ENCODE measurements at regions not wholly inside any gene's neighbourhood (a gene's known extent, or its start where the extent isn't known, plus 50 kb on each side); places are given as distances from the start of the nearest gene placed in this dataset.
"Not testable (repeated sequence)": the region's sequence is repeated elsewhere in the genome, so short reads cannot be mapped to it uniquely, and the experiment has no call there.

- no peak for DNase-seq (ENCODE audit: low read depth in 2 of 3, low spot score in 2 of 3)
These were observed 368.2 kb upstream of the ROPN1 start for GRCh38 chr3:124360155-124360554.

DNA sequence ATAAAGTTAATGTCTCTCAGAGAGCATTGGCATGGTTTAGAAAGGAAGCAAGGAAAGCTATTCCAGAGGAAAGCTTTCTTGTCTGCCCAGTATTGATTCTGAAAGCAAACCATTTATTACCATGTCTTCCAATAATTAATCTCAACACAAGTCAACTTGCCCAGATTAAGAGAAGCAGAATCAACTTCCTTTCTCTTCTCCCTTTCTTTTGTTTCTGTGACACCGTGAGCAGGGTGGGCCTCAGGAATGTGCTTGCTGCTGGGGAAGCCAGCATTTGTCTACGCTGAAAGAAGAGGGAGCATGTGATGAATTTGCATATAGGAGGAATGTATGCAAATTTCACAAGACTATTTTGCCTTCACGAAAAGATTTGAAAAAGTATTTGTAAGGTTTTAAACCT, 368.6 kb upstream of the ROPN1 start:
- no peak for DNase-seq (ENCODE audit: low read depth in 2 of 3, low spot score in 2 of 3)

DNA sequence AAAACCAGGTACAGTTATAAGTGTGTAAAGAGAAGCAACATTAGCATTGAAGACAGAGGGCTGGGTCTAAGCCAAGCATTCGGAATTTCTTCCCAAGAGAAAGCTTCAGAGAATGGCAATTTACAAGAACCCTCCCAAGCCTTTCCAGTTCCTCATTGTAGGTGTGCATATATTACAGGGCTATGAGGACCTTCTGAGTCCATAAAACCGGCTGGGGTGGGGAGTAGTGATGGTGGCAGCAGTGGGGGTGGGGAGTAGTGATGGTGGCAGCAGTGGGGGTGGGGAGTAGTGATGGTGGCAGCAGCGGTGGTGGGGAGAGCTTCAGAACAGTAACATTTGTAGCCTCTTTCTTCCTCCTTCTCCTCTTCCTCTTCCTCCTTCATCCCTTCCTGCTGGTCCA, 368.7 kb upstream of the UMPS start:
- DNase-seq (ENCODE audit: low read depth in 2 of 3, low spot score in 2 of 3), result no peak

GRCh38 chr3:124362455-124362854, 367.8 kb upstream of the UMPS start:
- DNase-seq (ENCODE audit: low read depth in 2 of 3, low spot score in 2 of 3), result no peak

- DNase-seq (ENCODE audit: low read depth in 2 of 3, low spot score in 2 of 3), result no peak
These were observed 366.8 kb upstream of the UMPS start for GRCh38 chr3:124363476-124363875.

DNA sequence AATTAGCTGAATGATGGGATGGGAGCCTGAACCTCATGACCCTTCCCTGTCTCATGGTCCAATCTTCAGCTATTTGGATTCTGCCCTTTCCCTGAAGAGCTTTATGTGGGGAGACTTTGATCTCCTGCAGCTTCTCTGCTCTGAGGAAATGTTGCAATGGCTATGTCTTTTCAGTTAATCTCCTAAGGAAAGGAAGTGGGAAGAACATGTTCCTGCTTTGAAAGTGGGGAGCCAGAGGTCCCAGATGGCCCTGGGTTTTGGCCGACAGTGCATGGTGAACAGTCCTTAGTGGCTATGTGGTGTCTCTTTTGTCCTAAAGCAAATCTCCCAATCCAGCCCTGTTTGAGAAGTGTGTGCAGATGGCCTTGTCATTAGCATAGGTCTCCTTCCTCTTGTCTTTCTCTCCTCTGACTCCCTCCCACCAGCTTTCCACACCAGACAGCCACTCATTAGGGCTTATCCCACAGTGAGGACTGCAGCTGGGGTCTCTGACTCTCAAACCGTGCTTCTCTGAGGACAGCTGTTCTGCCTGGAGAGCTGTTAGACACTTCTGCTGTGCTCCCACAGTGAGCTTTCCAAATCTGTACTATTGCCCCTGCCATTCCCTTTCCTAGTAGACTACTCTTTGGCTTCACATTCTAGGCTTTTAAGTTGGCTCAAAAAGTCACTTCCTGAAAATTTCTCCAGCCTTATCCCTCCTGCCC, 365.8 kb upstream of the UMPS start:
- no peak for DNase-seq (ENCODE audit: low read depth in 2 of 3, low spot score in 2 of 3)

DNA sequence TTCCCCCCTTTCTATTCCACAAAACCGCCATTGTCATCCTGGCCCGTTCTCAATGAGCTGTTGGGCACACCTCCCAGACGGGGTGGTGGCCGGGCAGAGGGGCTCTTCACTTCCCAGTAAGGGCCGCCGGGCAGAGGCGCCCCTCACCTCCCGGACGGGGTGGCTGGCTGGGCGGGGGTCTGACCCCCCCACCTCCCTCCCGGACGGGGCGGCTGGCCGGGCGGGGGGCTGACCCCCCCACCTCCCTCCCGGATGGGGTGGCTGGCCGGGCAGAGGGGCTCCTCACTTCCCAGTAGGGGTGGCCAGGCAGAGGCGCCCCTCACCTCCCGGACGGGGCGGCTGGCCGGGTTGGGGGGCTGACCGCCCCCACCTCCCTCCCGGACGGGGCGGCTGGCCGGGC, 363.6 kb upstream of the UMPS start:
- DNase-seq (ENCODE audit: low read depth in 2 of 3, low spot score in 2 of 3), result not testable (repeated sequence)

- DNase-seq (ENCODE audit: low read depth in 2 of 3, low spot score in 2 of 3), result no peak
These were observed 357.5 kb upstream of the UMPS start for GRCh38 chr3:124372775-124373174.

DNA sequence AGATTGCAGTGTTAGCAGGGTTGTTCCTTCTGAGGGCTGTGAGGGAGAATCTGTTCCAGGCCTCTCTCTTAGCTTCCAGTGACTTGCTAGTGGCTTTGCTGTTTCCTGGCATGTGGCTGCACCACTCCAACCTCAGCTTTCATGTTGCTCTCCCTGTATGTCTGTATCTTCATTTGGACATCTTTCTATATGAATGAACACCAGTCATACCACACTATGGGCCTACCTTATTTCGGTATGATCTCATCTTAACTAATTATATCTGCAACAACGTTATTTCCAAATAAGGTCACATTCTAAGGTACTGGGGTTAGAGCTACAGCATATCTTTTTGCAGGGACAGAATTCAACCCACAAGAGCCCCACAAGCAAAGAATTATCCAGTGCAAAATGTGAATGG, 356.7 kb upstream of the UMPS start:
- no peak for DNase-seq (ENCODE audit: low read depth in 2 of 3, low spot score in 2 of 3)

DNA sequence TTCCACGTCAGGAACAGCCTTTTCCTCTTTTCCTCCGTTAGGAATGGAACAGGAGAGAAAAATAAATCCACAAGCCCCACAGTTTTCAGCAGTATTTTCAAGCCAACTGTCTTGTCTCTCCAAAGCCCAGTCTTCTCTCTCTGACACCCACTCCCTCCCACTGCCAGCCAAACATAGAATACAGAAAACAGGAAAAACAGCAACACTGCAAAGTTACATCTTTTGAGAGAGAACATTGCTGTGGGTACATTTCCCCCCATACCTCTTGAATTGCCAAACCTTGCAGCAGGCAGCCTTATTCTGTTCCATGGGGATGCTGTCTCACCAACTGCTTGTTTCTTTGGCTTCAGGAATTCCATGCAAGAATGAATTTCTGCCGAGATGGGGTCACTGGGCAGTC, 355.7 kb upstream of the UMPS start:
- no peak for DNase-seq (ENCODE audit: low read depth in 2 of 3, low spot score in 2 of 3)

DNA sequence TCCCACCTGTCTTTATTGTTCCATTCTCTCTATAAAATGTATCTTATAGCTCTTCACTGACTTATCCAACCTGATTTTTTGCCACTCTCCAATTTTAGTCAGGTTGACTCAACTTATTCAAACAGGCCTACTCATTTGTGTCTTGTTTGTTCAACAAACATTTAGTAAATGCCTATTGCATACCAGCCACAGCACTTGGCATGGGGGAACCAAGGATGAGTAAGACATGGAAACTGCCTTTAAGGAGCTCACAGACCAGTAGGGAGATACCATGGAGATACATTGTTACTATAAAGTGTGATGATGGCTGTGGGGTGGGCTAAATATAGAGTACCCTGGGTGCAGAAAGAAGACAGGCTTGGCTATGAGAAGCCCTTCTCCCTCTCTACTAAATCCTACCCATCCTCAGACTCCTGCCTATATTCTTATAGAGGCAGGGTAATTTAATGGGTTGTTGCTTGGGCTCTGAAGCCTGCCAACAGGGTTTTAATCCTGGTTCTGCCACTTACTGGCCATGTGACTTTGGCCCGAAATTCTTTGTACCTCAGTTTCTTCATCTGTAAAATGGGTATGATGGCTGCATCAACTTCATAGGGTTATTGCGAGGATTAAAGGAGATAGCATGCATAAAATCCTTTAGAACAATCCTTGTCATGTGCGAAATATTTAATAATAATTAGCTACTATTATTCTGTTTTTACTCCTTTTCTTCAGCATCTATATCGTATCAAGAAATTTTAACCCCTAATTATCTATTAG, 348.5 kb upstream of the UMPS start:
- no peak for DNase-seq (ENCODE audit: low read depth in 2 of 3, low spot score in 2 of 3)

DNA sequence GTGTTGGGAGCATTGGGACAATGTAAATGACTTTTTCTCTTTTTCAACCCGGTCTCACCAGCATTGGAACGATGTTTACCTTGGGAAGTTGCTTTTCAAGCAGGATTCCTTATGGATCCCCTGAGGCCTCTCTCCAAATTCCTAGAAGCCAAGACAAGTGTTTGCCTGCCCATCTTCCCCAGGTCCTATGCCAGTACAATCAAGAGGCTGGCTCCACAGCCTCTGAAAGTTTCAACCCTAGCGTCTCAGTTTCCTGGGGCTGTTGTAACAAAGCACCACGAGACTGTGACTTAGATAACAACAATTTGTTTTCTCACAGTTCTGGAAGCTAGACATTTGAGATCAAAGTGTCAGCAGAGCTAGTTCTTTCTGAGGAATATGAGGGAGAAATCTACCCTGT, 347.2 kb upstream of the UMPS start:
- DNase-seq (ENCODE audit: low read depth in 2 of 3, low spot score in 2 of 3), result no peak

DNA sequence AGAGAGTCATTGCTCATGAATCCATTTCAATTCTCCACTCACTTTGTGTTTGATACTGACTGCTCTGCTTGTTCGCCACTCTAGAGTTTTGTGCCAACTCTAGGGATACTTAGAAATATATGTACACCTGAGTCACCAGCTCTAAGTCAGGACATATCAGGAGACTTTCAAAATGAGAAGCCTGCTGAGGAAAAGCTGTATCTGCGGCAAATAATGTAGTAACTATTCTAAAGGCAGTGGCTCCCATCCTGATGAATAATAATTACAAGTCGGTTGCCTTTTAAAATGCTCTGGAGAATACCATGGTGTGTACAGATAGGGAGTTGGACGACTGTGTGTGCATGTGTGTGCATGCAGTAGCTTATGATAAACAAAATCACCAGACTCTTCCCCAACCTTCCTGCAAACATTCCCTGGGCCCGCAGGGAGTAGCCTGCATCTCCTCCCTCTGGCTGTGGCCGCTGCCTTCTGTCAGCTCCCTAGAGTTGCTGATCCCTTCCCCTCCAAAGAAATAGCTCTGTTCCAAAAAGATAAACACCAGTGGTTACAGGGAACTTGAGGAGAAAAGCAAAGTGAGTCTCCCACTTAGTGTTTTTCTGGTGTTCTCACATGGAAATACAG, 346.3 kb upstream of the UMPS start:
- no peak for DNase-seq (ENCODE audit: low read depth in 2 of 3, low spot score in 2 of 3)

- no peak for DNase-seq (ENCODE audit: low read depth in 2 of 3, low spot score in 2 of 3)
These were observed 345.7 kb upstream of the UMPS start for GRCh38 chr3:124384527-124384926.

- no peak for DNase-seq (ENCODE audit: low read depth in 2 of 3, low spot score in 2 of 3)
These were observed 344.3 kb upstream of the UMPS start for GRCh38 chr3:124385996-124386395.

DNA sequence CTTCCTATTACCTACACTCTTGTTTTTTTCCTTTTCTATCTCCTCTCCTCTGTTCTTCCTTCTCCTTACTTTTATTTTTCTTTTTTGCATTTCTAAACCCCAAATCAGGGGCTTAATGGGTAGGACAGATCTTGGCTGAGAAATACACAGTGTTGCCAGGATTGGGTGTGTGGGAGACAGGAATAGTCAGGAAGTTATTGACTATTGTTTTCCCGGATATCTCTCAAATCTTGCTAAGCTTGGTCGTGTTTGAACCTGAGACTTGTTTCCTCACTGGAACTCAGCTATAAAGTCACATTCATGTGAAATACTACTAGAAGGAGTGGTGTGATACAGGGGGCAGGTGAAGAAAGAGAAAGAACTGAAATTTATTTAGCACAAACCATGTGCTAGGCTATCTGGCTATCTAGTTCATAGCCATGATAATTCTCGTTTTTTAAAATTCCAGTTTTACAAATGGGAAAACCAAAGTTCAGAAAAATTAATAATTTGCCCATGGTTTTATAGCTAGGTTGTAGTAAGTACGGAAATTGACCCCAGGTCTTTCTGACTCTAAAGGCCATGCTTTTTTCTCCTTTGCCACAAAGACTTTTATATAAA, 343.2 kb upstream of the UMPS start:
- DNase-seq (ENCODE audit: low read depth in 2 of 3, low spot score in 2 of 3), result no peak

DNA sequence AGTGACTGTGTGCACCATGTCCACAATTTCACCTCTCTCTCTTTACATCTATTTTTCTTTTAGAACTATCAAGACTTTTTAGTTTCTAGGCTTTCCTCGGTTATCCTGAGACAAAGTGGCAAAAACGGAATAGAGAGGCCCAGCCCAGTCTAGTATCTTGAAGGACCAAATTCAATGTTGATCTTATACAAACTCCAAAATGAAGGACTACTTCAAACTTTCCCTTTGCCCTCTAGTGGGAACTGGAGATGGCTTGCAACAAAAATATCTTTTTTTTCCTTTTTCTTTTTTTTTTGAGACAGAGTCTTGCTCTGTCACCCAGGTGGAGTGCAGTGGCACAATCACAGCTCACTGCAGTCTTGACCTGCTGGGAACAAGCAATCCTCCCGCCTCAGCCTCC, 338.5 kb upstream of the UMPS start:
- no peak for DNase-seq (ENCODE audit: low read depth in 2 of 3, low spot score in 2 of 3)

GRCh38 chr3:124393340-124393739, 336.9 kb upstream of the UMPS start:
- no peak for DNase-seq (ENCODE audit: low read depth in 2 of 3, low spot score in 2 of 3)

DNA sequence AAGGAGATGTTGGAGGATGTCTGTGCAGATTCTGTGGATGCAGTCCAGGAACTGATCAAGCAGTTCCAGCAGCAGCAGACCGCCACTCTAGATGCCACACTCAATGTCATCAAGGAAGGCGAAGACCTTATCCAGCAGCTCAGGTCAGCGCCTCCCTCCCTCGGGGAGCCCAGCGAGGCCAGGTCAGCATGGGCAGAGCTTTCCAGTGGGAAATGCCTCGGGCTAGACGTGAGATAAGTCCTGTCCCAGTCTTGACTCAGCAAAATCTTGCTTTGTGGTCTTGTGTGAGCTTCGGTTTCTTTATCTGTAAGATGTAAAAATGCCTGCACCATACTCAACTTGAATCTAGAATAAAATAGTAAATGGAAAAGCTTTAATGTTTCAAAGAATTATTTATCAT, 335.1 kb upstream of the UMPS start:
- no peak for DNase-seq (ENCODE audit: low read depth in 2 of 3, low spot score in 2 of 3)

- no peak for DNase-seq (ENCODE audit: low read depth in 2 of 3, low spot score in 2 of 3)
These were observed 334.5 kb upstream of the UMPS start for GRCh38 chr3:124395584-124396338.

DNA sequence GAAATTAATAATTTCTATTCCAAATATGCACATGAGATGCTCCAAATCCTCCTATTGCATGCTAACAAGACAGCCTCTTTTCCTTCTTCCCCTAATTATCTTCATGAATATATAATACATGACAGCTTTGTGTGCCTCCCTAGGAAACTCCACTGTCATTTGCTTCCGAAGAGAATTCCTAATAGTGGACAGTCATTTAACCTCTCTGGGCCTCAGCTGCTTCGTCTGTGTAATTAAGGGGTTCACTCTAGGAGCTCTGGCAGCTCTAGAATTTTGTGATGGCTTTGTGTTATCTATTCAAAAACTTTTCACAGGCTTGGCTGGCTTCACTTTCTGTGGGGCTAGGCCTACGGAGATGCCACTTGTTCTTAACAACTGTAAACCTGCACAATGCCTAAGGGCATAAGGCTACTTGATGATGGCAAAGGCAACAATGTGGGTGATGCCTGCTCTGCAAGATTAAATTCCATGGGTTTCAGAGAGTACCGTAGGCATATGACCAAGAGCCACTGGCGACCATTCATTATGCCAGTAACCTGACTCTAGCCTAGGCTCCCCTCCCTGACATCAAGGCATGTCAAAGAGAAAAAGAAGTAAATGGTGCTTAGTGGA, 333.8 kb upstream of the UMPS start:
- no peak for DNase-seq (ENCODE audit: low read depth in 2 of 3, low spot score in 2 of 3)

Data from activated CD8-positive, alpha-beta memory T cell treated with anti-CD3 and anti-CD28 coated beads for 48 hours (primary cell).